Caco-2 (cell line): ENCODE measurements at regions not wholly inside any gene's neighbourhood (a gene's known extent, or its start where the extent isn't known, plus 50 kb on each side); places are given as distances from the start of the nearest gene placed in this dataset.

Source experiments
- BruUV-seq: library from RNA; stranded (reverse); fragments of 400-500 nt; replicated peaks from 2 replicates; lab custom pipeline; 2021; lab: Mats Ljungman, UMichigan
- CTCF ChIA-PET: fragments of 300-600 bp; sonication (Branson Sonifier 250); formaldehyde crosslinking; loops from one replicate; lab custom pipeline; 2022; ENCODE audit warnings: antibody characterized with exemption; lab: Charles Lee
- POLR2A ChIA-PET: fragments of 300-600 bp; sonication (Branson Sonifier 250); formaldehyde crosslinking; loops from one replicate; lab custom pipeline; 2022; ENCODE audit warnings: antibody characterized with exemption; lab: Charles Lee
- DNase-seq, 2 experiments: peaks; one replicate each; pipeline versions ENCODE4 v3.0.0 to v3.0.0-alpha.2; 2020 to 2022
- H3K27me3 ChIP-seq: replicated peaks from 2 replicates; pipeline ENCODE4 v1.6.0; 2011; ENCODE audit warnings: low read length; ENCODE audit not compliant: control insufficient read depth, insufficient read depth
- H3K36me3 ChIP-seq: 2 replicates; pipeline ENCODE4 v1.5.1; 2011; ENCODE audit warnings: low read length; ENCODE audit not compliant: control insufficient read depth, insufficient read depth
- H3K4me1 ChIP-seq: fragments of 250-450 bp; sonication (Bioruptor Pico); 2 replicates; pipeline ENCODE4 v1.5.1; 2020; ENCODE audit warnings: mild to moderate bottlenecking
- H3K4me3 ChIP-seq: 2 replicates; pipeline ENCODE4 v1.5.1; 2011; ENCODE audit warnings: low read depth, mild to moderate bottlenecking, control low read depth, low read length
- H3K9me3 ChIP-seq: fragments of 250-450 bp; sonication (Bioruptor Pico); 2 replicates; pipeline ENCODE4 v1.5.1; 2020; ENCODE audit warnings: mild to moderate bottlenecking, moderate library complexity
- H3K27ac Mint-ChIP-seq: one replicate; pipeline ENCODE4 v1.8.0; 2022; ENCODE audit warnings: mixed read lengths; ENCODE audit not compliant: unreplicated experiment
- H3K27me3 Mint-ChIP-seq: one replicate; pipeline ENCODE4 v1.8.0; 2022; ENCODE audit warnings: mixed read lengths; ENCODE audit not compliant: insufficient read depth, unreplicated experiment
- H3K36me3 Mint-ChIP-seq: one replicate; pipeline ENCODE4 v1.8.0; 2022; ENCODE audit warnings: mild to moderate bottlenecking, mixed read lengths; ENCODE audit not compliant: insufficient read depth, unreplicated experiment
- H3K4me1 Mint-ChIP-seq: one replicate; pipeline ENCODE4 v1.8.0; 2022; ENCODE audit warnings: low read depth, mixed read lengths; ENCODE audit not compliant: unreplicated experiment
- H3K4me3 Mint-ChIP-seq: one replicate; pipeline ENCODE4 v1.8.0; 2022; ENCODE audit warnings: mild to moderate bottlenecking, moderate library complexity, mixed read lengths; ENCODE audit not compliant: unreplicated experiment
- H3K9me3 Mint-ChIP-seq: one replicate; pipeline ENCODE4 v1.8.0; 2022; ENCODE audit warnings: mixed read lengths; ENCODE audit not compliant: unreplicated experiment
- intact Hi-C: fragments of 100-400 bp; cut with micrococcal nuclease; formaldehyde crosslinking; loops from one replicate; pipeline ENCODE4 v1.10.0; 2022; ENCODE audit not compliant: unreplicated experiment
- TF ChIP-seq, protein P1 (sequence below), 2 experiments: fragments of 200-600 bp in 1 of 2; IDR thresholded peaks; 1 replicate in 1 of 2; 2 replicates in 1 of 2; pipeline versions ENCODE4 v1.5.1 to v1.8.0; 2011 to 2022; ENCODE audit warnings: antibody characterized with exemption in 1 of 2, control low read depth in 1 of 2, inconsistent platforms in 1 of 2, low read depth in 1 of 2, low read length in 1 of 2, mild to moderate bottlenecking in 1 of 2, moderate library complexity in 1 of 2; ENCODE audit not compliant: insufficient read depth in 1 of 2, severe bottlenecking in 1 of 2, unreplicated experiment in 1 of 2

DNA sequence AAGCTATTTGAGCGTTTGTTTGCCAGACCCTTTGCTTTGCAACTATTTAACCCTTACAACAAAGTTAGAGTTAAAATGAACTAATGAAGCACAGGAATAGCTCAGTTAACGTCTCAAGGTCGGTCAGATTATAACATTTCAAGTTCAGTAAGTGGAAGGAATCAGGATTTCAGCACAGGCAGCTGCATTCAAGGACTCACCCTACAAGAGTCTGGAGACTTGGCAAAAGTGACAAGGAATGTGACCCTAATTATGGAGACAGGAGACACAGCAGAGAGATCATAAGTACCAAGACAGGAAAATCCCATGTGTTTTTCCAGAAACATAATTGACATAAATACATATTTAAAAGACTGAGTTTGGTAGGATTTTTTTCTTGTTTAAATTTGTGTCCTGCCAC lies 1481.7 kb downstream of the TECRL start:
- Histone ChIP-seq H3K27me3 (no peaks in the 10 kb centered on the region), H3K4me3 (no peak overlapping the region), H3K9me3 (no peaks in the 10 kb centered on the region), H3K4me1 (no peaks in the 10 kb centered on the region), H3K36me3 (no peaks in the 10 kb centered on the region)
- intact Hi-C loops: no loop called here
- DNase-seq: no peak
- Mint-ChIP-seq H3K9me3 (no peaks in the 10 kb centered on the region), H3K27me3 (no peaks in the 10 kb centered on the region), H3K4me3 (no peak overlapping the region), H3K36me3 (no peaks in the 10 kb centered on the region), H3K27ac (no peak overlapping the region), H3K4me1 (peaks cover 13% of the 10 kb centered on the region)
- CTCF ChIA-PET: no interaction called here
- BruUV-seq: no TSS peak
- POLR2A ChIA-PET: no interaction called here
- TF ChIP-seq, protein P1, sequence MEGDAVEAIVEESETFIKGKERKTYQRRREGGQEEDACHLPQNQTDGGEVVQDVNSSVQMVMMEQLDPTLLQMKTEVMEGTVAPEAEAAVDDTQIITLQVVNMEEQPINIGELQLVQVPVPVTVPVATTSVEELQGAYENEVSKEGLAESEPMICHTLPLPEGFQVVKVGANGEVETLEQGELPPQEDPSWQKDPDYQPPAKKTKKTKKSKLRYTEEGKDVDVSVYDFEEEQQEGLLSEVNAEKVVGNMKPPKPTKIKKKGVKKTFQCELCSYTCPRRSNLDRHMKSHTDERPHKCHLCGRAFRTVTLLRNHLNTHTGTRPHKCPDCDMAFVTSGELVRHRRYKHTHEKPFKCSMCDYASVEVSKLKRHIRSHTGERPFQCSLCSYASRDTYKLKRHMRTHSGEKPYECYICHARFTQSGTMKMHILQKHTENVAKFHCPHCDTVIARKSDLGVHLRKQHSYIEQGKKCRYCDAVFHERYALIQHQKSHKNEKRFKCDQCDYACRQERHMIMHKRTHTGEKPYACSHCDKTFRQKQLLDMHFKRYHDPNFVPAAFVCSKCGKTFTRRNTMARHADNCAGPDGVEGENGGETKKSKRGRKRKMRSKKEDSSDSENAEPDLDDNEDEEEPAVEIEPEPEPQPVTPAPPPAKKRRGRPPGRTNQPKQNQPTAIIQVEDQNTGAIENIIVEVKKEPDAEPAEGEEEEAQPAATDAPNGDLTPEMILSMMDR (IDR thresholded peaks at IDR 0.05; ENCODE audit: insufficient read depth in 1 of 2, low read depth in 1 of 2, low read length in 1 of 2, severe bottlenecking in 1 of 2, unreplicated experiment in 1 of 2): no peak

DNA sequence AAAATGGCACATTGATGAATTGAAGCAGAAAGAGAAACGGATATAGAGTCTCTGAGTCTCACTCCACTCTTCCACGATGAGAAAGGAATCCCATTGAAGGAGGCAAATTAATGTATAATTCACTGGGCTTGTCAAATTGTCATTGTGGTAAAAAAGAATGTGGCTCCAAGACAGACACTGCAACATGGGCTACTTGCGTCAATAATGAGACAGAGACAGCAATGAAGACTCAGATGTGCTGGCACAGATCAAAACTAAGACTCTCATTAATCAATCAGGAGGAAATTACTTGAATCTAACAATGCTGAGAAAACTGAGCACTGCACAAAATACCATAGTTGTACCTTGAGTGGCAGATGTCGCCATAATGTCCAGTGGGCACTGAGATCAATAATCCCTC lies 1485.5 kb downstream of the TECRL start:
- DNase-seq: no peak

DNA sequence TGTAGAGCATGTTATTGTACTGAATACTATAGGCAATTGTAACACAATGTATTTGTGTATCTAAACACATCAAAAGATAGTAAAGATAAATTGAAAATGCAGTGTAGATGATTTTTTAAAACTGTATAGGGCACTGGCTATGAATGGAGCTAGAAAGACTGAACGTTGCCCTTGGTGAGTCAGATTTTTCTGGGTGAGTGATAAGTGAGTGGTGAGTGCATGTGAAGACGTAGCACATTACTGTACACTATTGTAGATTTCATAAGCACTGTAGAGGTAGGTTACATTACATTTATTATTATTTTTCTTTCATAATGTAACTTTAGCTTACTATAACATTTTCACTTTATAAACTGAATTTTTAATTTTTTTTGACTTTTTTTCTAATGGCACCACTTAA lies 1491.6 kb downstream of the TECRL start:
- Mint-ChIP-seq H3K4me3 (no peak overlapping the region), H3K36me3 (no peaks in the 10 kb centered on the region), H3K4me1 (no peaks in the 10 kb centered on the region), H3K27ac (no peak overlapping the region), H3K27me3 (no peaks in the 10 kb centered on the region), H3K9me3 (no peaks in the 10 kb centered on the region)
- Histone ChIP-seq H3K36me3 (no peaks in the 10 kb centered on the region), H3K9me3 (no peaks in the 10 kb centered on the region), H3K4me3 (no peak overlapping the region), H3K27me3 (no peaks in the 10 kb centered on the region), H3K4me1 (no peaks in the 10 kb centered on the region)
- no peak for DNase-seq
- BruUV-seq: no TSS peak
- CTCF ChIA-PET: no interaction called here
- intact Hi-C loops: no loop called here
- TF ChIP-seq, protein P1 (IDR thresholded peaks at IDR 0.05; ENCODE audit: insufficient read depth in 1 of 2, low read depth in 1 of 2, low read length in 1 of 2, severe bottlenecking in 1 of 2, unreplicated experiment in 1 of 2): no peak
- POLR2A ChIA-PET: no interaction called here

More for the DNA sequence above, 1485.5 kb downstream of the TECRL start:
- H3K9me3 Mint-ChIP-seq: no peaks in the 10 kb centered on the region
- Histone ChIP-seq H3K9me3 (no peaks in the 10 kb centered on the region), H3K4me3 (no peak overlapping the region), H3K4me1 (no peaks in the 10 kb centered on the region), H3K27me3 (no peaks in the 10 kb centered on the region), H3K36me3 (no peaks in the 10 kb centered on the region)
- intact Hi-C loops: no loop called here
- no peak overlapping the region for H3K4me3 Mint-ChIP-seq
- ChIA-PET POLR2A (no interaction called here), CTCF (no interaction called here)
- no peaks in the 10 kb centered on the region for H3K4me1 Mint-ChIP-seq
- TF ChIP-seq, protein P1 (IDR thresholded peaks at IDR 0.05; ENCODE audit: insufficient read depth in 1 of 2, low read depth in 1 of 2, low read length in 1 of 2, severe bottlenecking in 1 of 2, unreplicated experiment in 1 of 2): no peak
- no peak overlapping the region for H3K27ac Mint-ChIP-seq
- no TSS peak for BruUV-seq
- H3K27me3 Mint-ChIP-seq: no peaks in the 10 kb centered on the region
- H3K36me3 Mint-ChIP-seq: no peaks in the 10 kb centered on the region
